ENCODE measurements at regions not wholly inside any gene's neighbourhood (a gene's known extent, or its start where the extent isn't known, plus 50 kb on each side); places are given as distances from the start of the nearest gene placed in this dataset.

DNA sequence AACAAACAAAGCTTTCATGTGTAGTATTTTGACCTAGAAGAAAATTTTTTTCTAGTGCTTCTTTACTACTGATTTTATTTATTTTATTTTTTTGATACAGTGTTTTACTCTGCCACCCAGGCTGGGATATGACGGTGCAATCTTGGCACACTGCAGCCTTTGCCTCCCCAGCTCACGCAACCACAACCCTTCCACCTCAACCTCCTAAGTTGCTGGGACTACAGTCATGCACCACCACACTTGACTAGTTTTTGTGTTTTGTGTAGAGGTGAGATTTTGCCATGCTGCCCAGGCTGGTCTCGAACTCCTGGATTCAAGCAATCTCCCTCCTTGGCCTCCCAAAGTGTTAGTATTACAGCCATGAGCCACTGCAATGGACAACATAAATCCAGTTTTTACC lies 1234.0 kb downstream of the CDY2B start:
- TF ChIP-seq, protein P1, sequence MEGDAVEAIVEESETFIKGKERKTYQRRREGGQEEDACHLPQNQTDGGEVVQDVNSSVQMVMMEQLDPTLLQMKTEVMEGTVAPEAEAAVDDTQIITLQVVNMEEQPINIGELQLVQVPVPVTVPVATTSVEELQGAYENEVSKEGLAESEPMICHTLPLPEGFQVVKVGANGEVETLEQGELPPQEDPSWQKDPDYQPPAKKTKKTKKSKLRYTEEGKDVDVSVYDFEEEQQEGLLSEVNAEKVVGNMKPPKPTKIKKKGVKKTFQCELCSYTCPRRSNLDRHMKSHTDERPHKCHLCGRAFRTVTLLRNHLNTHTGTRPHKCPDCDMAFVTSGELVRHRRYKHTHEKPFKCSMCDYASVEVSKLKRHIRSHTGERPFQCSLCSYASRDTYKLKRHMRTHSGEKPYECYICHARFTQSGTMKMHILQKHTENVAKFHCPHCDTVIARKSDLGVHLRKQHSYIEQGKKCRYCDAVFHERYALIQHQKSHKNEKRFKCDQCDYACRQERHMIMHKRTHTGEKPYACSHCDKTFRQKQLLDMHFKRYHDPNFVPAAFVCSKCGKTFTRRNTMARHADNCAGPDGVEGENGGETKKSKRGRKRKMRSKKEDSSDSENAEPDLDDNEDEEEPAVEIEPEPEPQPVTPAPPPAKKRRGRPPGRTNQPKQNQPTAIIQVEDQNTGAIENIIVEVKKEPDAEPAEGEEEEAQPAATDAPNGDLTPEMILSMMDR (IDR thresholded peaks at IDR 0.05; ENCODE audit: borderline replicate concordance, extremely low read depth, low read length, poor library complexity, severe bottlenecking), result no peak
- no peak for TF ChIP-seq EZH2 (IDR thresholded peaks at IDR 0.05; ENCODE audit: borderline replicate concordance, low read depth, low read length, severe bottlenecking)
